ENCODE measurements at regions not wholly inside any gene's neighbourhood (a gene's known extent, or its start where the extent isn't known, plus 50 kb on each side); places are given as distances from the start of the nearest gene placed in this dataset.

DNA sequence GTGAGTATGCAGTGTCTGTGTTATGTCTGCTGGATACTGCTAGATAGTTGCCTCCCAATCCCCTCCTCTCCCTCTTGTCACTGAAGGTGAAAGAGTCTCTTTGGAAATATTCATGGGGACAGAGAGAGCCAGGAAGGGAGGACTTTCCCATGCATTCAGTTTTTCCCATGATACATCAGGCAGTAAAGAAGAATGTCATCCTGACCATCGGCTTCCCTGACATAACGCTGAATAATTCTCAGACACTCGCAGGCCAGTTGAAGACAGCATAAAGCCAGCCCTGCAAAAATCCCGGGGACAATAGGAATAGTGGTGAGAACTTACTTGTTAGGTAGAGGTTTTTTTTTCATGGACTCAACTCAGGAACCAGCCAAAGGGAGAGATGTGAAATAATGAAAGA lies 58.1 kb downstream of the KLF4 start:
- DNase-seq (ENCODE audit: low read depth, low spot score): no peak

DNA sequence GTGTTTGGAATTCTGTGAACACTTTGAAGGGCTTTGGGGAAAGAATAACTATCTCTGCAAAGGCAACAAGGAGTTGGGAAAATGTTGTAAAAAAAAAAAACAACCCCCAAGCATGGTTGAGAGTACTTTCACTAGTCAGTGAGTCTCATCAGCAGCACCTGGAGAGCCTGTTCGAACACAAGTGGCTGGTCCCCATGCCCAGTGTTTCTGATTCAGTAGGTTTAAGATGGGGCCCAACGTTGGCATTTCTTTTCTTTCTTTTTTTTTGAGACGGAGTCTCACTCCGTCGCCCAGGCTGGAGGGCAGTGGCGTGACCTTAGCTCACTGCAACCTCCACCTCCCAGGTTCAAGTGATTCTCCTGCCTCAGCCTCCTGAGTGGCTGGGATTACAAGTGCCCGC lies 59.5 kb downstream of the KLF4 start:
- no peak for DNase-seq (ENCODE audit: low read depth, low spot score)

DNA sequence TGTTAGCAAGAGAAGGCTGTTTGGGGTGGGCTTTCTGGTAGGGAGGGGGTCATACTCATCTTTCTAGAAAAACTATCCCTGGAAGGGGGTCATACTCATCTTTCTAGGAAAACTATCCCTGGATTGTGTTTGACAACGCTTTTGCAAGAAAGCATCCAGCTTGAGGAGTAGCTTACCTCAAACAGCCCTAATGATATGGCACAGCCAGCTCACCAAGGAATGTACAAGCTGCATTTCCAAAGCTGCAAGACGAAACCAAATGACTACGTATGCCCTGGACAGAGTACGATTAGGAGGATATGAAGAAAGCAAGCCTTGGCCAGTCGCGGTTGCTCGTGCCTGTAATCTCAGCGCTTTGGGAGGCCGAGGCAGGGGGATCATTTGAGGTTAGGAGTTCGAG lies 63.4 kb downstream of the KLF4 start:
- no peak for DNase-seq (ENCODE audit: low read depth, low spot score)

DNA sequence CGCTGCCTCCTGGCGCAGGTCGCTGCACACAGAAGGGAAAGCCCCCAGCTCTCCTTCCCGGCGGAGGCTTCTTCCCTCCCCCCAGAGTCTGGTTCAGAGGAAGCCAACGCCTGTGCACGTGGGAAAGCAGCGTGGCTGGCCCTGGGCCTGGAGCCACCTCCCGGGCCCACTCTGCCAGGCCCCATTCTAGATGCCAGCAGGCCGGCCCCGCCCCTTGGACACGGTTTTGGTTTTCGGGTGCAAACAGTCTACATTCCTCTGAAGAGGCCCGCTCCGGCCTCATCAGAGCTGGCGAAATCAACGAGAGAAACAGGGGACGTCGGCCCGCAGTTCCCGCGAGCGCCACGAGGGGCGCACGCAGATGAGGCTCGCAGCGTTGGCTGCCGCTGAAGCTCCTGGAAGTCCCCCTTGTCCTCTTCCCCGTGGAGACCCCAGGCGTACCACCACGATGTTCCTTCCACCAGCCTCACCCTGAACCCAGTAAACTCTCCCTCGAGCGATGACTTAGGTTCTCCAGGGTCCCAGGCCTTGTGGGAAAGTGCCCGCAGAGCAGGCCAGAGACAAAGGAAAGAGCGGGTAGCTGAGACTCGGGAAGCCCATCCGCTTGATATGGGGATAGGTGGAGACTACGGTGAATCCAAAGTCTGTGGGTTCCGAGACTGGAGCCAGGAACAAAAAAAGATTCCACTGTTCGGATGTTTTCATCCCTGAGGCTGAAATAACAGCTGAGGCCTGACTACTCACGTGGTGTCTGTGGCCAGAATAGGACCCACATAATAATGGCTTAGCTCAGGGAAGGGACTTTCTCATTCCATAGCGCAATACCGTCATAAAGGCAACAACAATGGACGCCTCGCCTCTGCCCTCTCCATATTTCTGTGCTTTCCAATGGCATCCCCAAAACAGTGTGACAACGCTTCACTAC lies 64.2 kb downstream of the KLF4 start:
- peak; percentile 6 for DNase-seq (ENCODE audit: low read depth, low spot score)

DNA sequence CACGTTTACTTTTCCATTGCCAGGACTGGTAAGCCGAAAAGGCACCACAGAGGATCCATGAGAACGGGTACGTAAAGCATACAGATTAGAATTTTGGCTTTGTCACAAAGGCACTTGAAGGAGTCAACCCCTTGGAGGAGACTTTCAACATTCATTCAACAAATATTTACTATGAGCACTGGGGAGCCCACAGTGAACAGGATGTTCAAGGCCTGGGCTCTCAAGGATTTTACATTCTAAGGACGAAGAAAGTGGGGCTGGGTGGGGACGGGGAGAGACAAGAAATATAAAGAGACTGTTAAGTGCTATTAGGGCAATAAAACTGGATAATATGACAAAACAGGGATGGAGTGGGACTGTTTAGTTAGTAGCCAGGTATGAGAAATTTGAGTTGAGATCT lies 66.0 kb downstream of the KLF4 start:
- no peak for DNase-seq (ENCODE audit: low read depth, low spot score)

DNA sequence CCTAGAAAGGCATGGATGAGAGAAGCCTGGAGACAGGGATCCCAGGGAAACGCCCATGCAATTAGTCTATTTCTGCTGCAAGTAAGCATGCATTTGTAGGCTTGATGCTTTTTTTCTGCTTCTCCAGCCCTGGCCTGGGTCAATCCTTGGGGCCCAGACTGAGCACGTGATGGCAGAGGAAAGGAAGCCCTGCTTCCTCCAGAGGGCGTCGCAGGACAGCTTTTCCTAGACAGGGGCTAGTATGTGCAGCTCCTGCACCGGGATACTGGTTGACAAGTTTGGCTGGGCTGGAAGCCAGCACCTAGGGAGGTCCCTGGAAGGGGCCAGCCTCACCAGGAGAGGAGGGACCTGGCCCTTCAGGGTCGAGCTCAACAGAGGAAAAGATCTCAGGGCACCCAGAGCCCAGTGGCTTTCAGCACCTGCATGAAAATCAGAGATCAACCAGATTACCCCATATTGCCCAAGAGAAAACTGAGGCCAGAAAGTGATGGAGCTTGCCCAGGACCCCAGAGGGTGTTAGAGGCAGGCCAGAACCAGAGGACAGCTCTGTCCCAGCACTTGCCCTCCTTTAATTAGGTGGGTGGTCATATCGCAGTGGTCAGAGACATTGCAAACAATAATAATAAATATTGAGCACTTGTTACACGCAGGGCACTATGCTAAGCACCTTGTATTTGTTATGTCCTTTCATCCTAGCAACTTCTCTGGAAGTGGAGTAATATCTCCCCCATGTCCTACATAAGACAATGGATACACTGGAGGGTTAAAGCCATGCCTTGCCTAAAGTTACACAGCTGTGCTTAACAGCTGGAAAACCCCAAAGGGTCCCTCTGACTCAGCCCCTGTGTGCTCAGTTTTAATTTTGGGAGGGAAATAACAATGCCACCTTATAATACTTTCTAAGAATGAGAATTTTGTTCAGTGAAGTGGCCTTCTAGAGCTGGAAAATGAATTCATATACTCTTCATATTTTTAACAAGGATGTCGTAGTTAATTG lies 67.1 kb downstream of the KLF4 start:
- DNase-seq (ENCODE audit: low read depth, low spot score): no peak

DNA sequence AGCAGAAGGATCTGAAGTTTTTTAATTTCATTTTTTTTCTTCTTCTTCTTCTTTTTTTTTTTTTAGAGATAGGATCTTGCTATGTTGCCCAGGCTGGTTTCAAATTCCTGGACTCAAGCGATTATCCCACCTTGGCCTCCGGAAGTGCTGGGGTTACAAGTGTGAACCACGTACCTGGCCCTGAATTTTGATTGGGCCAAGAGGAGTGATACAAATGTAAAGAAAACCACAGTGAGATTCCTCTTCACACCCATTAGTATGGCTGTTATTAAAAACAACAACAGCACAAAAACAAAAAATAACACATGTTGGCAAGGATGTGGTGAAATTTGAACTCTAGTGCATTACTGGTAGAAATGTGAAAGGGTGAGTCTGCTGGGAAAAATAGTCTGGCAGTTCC lies 79.1 kb downstream of the KLF4 start:
- DNase-seq (ENCODE audit: low read depth, low spot score): no peak

DNA sequence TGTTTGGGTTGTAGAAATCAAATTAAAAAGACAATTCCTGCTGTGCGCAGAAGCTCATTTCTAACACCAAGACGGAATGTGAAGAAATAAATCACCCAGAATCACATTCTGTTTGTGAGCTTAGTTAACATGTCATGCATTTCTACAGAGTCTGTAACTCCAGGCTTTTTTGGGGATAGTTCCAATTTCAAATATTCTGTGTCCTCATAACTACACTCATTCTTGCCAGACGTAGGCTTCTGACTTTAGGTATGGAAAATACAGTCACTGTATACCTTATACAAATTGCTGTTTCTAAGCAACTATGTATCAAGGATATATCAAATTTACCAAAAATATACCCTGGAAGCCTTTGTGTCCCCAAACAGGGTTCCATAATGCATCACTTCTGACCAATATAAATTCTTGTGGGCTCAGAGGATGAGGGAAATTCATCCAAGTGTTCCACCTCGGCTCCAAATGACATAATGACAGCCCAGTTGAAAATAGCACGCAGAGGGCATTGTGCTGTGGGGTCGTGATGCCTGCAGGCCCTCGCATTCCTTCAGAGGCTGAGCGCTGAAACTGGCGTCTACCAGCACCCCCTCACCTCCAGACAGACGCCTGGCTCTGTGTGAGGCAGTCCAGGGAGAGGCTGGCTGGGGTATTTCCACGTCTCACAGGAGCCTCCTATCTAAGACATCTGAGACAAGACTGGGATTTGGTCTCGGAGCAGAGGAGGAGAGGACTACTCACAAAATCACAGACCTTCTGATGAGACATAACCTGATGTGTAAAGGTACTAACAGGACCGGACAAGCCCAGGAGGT lies 79.8 kb downstream of the KLF4 start:
- DNase-seq (ENCODE audit: low read depth, low spot score): no peak

DNA sequence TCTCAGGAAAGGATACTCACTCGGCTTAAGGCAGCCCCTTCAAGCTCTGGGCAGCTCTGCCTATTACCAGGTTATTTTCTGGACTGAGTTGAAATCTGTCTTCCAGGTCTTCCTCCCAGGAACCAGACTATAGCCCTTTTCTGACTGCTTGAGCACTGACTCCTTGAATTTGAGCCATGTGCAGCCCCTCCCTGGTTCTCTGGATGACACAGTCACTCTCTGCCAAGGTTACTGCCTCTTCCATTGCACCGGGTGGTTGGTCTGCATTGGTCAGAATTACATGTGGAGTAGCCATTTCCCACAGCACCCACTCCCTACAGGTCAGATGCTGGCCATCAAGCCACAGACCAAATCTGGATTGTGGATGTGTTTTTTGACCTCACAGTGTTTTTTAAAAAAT lies 81.9 kb downstream of the KLF4 start:
- DNase-seq (ENCODE audit: low read depth, low spot score): no peak

DNA sequence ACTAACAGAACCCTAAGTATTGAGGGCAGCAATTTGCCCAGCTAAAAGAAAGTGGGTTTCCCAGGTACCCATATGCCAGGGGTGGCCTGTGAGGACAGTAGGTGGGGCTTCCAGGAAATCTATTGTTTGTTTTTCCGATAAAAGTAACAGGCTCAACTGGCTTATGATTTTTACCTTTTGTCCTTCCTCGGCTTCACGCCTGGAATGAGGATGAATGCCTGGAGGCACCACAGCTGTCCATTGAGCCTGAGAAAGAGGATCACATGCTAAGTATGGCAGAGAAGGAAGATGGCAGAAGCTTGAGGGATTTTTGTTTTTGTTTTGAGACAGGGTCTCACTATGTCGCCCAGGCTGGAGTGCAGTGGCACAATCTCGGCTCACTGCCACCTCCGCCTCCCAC lies 84.1 kb downstream of the KLF4 start:
- DNase-seq (ENCODE audit: low read depth, low spot score): no peak

DNA sequence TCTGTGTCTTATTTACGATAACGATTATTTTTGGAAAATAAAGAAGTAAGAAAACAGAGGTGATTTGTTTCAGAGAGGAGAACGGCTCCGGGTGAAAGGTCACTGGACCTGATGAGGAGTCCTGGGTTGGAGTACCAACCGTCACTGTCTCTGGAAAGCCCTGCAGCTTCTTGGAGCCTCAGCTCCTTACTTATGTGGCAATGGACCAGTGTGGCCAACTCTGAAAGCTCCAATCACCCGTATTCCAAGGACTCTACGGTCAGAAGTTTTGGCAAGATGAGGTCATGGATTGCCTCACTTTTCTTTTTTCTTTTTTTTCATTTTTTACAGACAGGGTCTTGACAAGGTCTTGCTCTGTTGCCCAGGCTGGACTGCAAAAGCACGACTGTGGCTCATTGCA lies 84.8 kb downstream of the KLF4 start:
- DNase-seq (ENCODE audit: low read depth, low spot score): no peak

DNA sequence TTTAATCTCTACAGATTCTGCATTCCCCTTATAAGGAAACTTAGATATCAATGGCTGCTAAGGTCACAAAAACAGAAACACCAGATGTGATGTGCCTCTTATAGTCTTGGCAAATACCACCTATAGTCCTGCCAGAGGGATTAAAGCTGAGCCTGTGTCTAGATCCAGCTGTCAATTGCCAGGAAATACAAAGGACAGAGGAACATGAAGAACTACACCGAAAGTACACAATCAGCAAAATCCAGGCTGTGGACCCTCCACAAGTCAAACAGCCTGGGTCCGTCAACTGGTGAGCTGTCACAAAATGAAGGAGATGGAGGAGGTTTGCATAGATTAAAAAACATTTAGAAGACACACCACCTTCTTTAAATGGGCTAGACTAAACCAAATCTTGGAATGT lies 85.4 kb downstream of the KLF4 start:
- no peak for DNase-seq (ENCODE audit: low read depth, low spot score)

DNA sequence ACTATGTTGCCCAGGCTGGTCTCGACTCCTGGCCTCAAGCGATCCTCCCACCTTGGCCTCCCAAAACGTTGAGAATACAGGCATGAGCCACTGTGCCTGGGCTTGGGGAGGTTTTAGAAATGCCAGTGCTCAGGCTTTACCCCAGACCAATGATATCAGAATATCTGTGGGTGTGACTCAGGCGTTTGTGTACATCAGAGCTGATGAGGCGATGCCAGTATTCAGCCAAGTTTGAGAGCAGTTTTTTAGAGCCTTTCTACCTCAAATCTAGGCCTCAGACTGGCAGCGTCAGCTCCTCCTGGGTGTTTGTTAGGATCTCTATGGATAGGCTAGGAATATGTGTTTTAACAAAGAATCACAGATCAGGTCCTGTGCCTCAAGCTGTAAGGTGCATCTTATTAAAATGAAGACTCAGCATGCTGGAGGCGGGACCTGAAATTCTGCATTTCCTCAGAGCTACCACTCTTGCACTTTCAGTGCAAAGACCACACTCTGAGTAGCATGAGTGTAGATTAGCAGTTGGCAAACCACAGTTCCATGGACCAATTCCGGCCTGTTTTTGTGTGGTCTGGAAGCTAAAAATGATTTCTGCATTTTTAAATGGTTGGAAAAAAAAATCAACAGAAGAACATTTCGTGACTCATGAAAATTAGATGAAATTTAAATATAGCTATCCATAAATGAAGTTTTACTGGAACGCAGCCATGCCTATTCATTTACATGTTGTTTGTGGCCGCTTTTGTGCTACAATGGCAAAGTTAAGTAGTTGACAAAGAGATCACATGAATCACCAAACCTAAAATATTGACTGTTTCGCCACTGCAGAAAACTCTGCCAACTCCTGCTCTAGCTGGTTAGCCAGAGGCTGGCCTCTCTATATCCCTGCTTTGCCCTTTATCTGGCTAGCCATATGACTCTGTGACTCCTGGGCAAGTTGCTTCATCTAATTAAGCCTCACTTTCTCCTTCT lies 92.2 kb downstream of the KLF4 start:
- DNase-seq (ENCODE audit: low read depth, low spot score): no peak

DNA sequence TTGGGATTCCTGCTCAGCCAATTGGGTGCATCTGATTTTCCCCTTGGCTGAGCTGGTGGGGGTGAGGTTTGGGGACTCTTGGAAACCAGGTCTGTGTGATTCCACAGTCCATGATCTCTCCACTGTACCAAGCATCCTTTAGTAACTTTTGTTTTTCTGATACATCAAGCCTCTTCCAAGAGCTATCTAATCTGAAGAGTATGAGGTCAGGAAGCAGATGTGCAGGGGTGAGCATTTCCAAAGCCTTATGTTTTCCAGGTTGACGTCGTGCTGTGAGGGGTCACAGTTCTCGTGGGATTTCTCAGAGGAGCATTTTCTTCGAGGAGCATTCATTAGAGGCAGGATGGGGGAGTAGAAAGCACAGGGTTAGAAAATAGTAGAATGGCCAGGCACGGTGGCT lies 95.3 kb downstream of the KLF4 start:
- no peak for DNase-seq (ENCODE audit: low read depth, low spot score)

DNA sequence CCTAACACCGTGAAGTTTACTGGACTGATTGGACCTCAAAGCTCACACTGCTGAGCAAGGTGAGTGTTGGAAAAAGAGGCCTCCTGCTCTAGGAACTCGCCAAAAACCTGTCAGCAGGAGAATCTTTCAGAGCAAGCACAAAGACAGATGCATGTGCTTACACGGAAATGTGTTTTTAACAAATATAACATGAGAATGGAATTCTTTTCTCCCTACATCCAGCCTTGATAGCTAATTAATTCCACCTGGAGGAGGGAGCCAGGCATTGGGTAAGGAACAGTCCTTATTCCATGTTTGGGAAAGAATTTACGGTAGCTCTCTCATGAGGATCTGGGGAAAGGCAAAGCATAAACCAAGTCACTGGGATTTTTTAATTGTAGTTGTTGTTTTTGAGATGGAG lies 98.8 kb downstream of the KLF4 start:
- DNase-seq (ENCODE audit: low read depth, low spot score): no peak

DNA sequence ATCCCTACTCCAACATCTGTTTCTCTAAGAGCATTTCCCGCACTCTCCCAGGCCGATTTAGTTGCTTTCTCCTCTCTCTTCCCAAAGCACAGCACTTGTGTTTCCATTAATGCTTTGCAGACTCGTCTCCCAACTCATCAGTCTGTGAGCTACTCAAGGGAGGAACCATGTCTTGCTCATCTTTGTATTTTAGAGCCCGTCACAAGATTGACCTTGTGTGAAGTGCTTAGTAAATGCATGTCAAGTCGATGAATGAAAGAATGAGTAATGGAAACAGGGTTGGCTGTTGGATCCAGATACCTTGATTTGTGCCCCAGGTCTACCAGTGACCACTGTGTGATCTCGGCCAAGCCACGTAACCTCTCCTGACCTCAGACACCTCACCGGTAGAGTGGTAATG lies 99.3 kb downstream of the KLF4 start:
- no peak for DNase-seq (ENCODE audit: low read depth, low spot score)

DNA sequence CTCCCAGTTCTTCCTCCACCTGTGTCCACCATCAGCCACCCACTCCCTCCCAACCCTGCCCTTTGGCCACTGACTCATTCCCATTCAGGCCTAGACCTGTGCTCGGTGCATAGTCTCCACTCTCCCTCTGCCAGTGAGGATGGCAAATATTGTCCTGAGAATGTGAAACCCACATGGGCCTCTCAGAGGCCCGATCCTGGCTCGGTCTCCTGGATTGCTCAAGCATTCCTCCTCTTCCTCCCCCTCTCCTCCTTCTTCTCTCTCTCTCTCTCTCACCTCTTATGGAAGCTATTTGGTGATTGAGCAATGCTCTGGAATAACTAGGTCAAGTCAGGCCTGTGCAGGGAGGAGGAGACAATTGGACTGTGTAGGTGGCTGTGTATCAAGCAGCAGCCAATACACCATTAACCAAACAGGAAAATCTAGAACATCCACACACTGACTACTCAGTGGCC lies 99.9 kb downstream of the KLF4 start:
- no peak for DNase-seq (ENCODE audit: low read depth, low spot score)

DNA sequence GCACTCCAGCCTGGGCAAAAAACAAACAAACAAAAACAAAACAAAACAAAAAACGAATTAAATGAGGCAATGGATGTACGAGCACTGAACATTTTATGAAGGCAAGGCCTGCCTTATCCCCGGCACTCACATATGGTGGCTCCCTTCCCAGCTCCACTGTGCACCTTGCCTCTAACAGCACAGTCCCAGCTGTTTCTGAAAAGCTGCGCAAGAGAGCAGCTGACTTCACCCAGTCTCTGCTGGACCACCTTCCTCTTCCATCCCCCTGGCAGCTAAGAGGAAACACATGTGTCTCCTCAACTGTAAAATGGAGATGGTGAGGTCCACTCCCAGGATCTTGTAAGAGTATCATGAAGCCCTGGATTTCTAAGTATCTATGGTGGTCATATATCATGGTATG lies 100.7 kb downstream of the KLF4 start:
- DNase-seq (ENCODE audit: low read depth, low spot score): no peak

DNA sequence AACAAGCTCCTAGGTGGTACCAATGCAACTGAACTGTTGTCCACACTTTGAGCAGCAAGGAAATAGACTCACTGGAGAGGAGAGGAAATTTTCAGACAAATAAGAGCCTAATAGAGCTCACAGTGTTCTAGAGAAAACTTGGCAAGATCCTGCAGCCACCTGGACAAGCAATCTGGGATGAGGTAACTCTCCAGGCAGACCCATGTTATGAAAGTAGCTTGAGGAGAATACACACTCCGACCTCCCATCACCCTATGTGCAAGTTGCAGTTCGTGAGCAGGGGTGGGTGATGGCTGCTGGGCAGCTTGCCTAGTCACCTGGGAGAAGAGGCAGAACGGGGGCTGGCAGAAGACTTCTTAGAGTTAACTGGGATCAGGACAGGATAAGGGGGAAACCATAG lies 102.2 kb downstream of the KLF4 start:
- no peak for DNase-seq (ENCODE audit: low read depth, low spot score)

DNA sequence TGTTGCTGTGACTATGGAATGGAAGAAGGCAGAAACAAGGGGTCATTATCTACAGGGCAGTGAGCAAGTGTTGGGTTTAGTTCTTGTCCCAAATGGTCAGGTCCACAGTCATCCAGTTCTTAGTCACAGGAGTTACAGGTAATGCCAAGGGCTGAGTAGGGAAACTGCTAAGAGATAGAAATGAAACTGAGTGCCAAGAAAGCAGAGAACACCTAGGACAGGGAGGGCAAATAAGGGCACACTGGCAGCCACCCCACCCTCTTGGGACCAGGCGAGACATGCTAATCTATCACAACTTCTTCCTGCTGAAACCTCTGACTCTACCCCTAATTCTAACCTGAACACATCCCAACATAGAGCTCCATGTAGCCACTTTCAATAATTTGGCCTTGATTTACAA lies 103.2 kb downstream of the KLF4 start:
- DNase-seq (ENCODE audit: low read depth, low spot score): no peak

All from activated naive CD8-positive, alpha-beta T cell treated with anti-CD3 and anti-CD28 coated beads, Interleukin-2, amount 50 U/mL, for 16 hours (primary cell).